ENCODE measurements at regions not wholly inside any gene's neighbourhood (a gene's known extent, or its start where the extent isn't known, plus 50 kb on each side); places are given as distances from the start of the nearest gene placed in this dataset.

- intact Hi-C loops (cut with DNase I) = no loop called here
- Histone ChIP-seq H3K4me3 (no peak overlapping the region), H3K9me3 (peaks cover 16% of the 10 kb centered on the region), H3K4me1 (no peaks in the 10 kb centered on the region), H3K36me3 (no peaks in the 10 kb centered on the region), H3K27ac (no peak overlapping the region), H3K27me3 (ENCODE audit: low read depth) (no peaks in the 10 kb centered on the region)
- DNase-seq (no peak), ATAC-seq (no peak)
- TF ChIP-seq CTCF (IDR thresholded peaks at IDR 0.05) = no peak
Observed at GRCh38 chr3:45306406-45307008, 80.4 kb upstream of the TMEM158 start.

GRCh38 chr3:45309876-45310275, 78.5 kb upstream of the LARS2 start:
- H3K9me3 ChIP-seq = no peaks in the 10 kb centered on the region
- TF ChIP-seq CTCF (IDR thresholded peaks at IDR 0.05) = no peak
- intact Hi-C loops (cut with DNase I) = no loop called here
- H3K36me3 ChIP-seq = no peaks in the 10 kb centered on the region
- ATAC-seq (no peak), DNase-seq (no peak)
- H3K4me3 ChIP-seq = no peak overlapping the region
- H3K27me3 ChIP-seq (ENCODE audit: low read depth) = peaks cover 9% of the 10 kb centered on the region
- no peak overlapping the region for H3K27ac ChIP-seq
- no peaks in the 10 kb centered on the region for H3K4me1 ChIP-seq

- H3K4me3 ChIP-seq = no peak overlapping the region
- H3K9me3 ChIP-seq = no peaks in the 10 kb centered on the region
- H3K36me3 ChIP-seq = no peaks in the 10 kb centered on the region
- intact Hi-C loops (cut with DNase I) = no loop called here
- no peak overlapping the region for H3K27ac ChIP-seq
- ATAC-seq (no peak), DNase-seq (no peak)
- H3K4me1 ChIP-seq = no peaks in the 10 kb centered on the region
- peaks cover 9% of the 10 kb centered on the region for H3K27me3 ChIP-seq (ENCODE audit: low read depth)
- TF ChIP-seq CTCF (IDR thresholded peaks at IDR 0.05) = no peak
Observed at GRCh38 chr3:45311327-45311726, 77.0 kb upstream of the LARS2 start.

GRCh38 chr3:45311953-45312801, 76.2 kb upstream of the LARS2 start:
- peaks cover 9% of the 10 kb centered on the region for H3K27me3 ChIP-seq (ENCODE audit: low read depth)
- TF ChIP-seq CTCF (IDR thresholded peaks at IDR 0.05) = no peak
- ATAC-seq = no peak
- no peaks in the 10 kb centered on the region for H3K9me3 ChIP-seq
- no peak for DNase-seq
- no peak overlapping the region for H3K4me3 ChIP-seq
- intact Hi-C loops (cut with DNase I) = no loop called here
- H3K36me3 ChIP-seq = no peaks in the 10 kb centered on the region
- H3K27ac ChIP-seq = no peak overlapping the region
- H3K4me1 ChIP-seq = no peaks in the 10 kb centered on the region

- DNase-seq = no peak
- Histone ChIP-seq H3K9me3 (no peaks in the 10 kb centered on the region), H3K36me3 (no peaks in the 10 kb centered on the region), H3K27me3 (ENCODE audit: low read depth) (peaks cover 9% of the 10 kb centered on the region), H3K4me1 (no peaks in the 10 kb centered on the region), H3K4me3 (no peak overlapping the region), H3K27ac (no peak overlapping the region)
- TF ChIP-seq CTCF (IDR thresholded peaks at IDR 0.05) = no peak
- no peak for ATAC-seq
- intact Hi-C loops (cut with DNase I) = no loop called here
Observed at GRCh38 chr3:45312836-45313493, 75.4 kb upstream of the LARS2 start.

All from lower lobe of right lung (tissue), 2 donors.